B cell (primary cell): ENCODE measurements at regions not wholly inside any gene's neighbourhood (a gene's known extent, or its start where the extent isn't known, plus 50 kb on each side); places are given as distances from the start of the nearest gene placed in this dataset.

Source experiments
- ATAC-seq: fragments of 200-7000 bp; cut with Tn5 transposase; one replicate; pipeline ENCODE4 v1.10.0; 2021; ENCODE audit warnings: low read depth, mild to moderate bottlenecking, moderate number of reproducible peaks, moderate library complexity
- CTCF ChIA-PET: fragments of 350-600 bp; sonication (Branson Sonifier 250); formaldehyde crosslinking; loops from one replicate; lab custom pipeline; 2021; ENCODE audit warnings: antibody characterized with exemption, inconsistent platforms; lab: Charles Lee
- POLR2A ChIA-PET: fragments of 350-600 bp; sonication (Branson Sonifier 250); formaldehyde crosslinking; loops from one replicate; lab custom pipeline; 2021; ENCODE audit warnings: antibody characterized with exemption; lab: Charles Lee
- DNase-seq: peaks from one replicate; pipeline ENCODE4 v3.0.0; 2013
- H2AFZ ChIP-seq: 2 replicates; pipeline ENCODE4 v1.6.1; 2012; ENCODE audit warnings: mild to moderate bottlenecking, low read depth, low read length; ENCODE audit not compliant: insufficient read depth, poor library complexity, severe bottlenecking
- H3K27ac ChIP-seq, 2 donors: 1 replicate in 1 of 2; 2 replicates in 1 of 2; pipeline ENCODE4 v1.5.1; 2012 to 2013; ENCODE audit warnings: low read length in 2 of 2, mild to moderate bottlenecking in 2 of 2, moderate library complexity in 1 of 2
- H3K27me3 ChIP-seq, 4 experiments: fragments of 200-600 bp in 1 of 4; sonication (generic) in 1 of 4; replicated peaks in 1 of 4; 1 replicate in 2 of 4; 2 replicates in 2 of 4; pipeline versions ENCODE4 v1.6.1 to v1.7.0; 2013 to 2016; ENCODE audit warnings: low read length in 3 of 4, mild to moderate bottlenecking in 2 of 4, mixed read lengths in 1 of 4, moderate library complexity in 1 of 4; ENCODE audit not compliant: insufficient read depth in 4 of 4, control insufficient read depth in 3 of 4; ENCODE audit errors: control extremely low read depth in 1 of 4
- H3K36me3 ChIP-seq, 2 experiments: replicated peaks in 1 of 2; 1 replicate in 1 of 2; 2 replicates in 1 of 2; pipeline versions ENCODE4 v1.6.1 to v1.7.1; 2013; ENCODE audit warnings: low read length in 1 of 2; ENCODE audit not compliant: insufficient read depth in 2 of 2, control insufficient read depth in 1 of 2; ENCODE audit errors: control extremely low read depth in 1 of 2, extremely low read depth in 1 of 2
- H3K4me1 ChIP-seq, 2 donors: fragments of 200-600 bp in 1 of 2; sonication (generic) in 1 of 2; 1 replicate in 1 of 2; 2 replicates in 1 of 2; pipeline versions ENCODE4 v1.5.1 to v1.6.1; 2013 to 2017; ENCODE audit warnings: low read length in 2 of 2; ENCODE audit not compliant: control insufficient read depth in 2 of 2, insufficient read depth in 2 of 2
- H3K4me2 ChIP-seq: replicated peaks from 2 replicates; pipeline ENCODE3; 2012; ENCODE audit warnings: mild to moderate bottlenecking, low read depth, low read length; ENCODE audit not compliant: poor library complexity, severe bottlenecking
- H3K4me3 ChIP-seq, 5 experiments: fragments of 200-600 bp in 1 of 5; sonication (generic) in 1 of 5; 1 replicate in 3 of 5; 2 replicates in 2 of 5; pipeline versions ENCODE4 v1.5.1 to v1.7.0; 2011 to 2016; ENCODE audit warnings: low read length in 4 of 5, mild to moderate bottlenecking in 4 of 5, low read depth in 2 of 5, control low read depth in 1 of 5, moderate library complexity in 1 of 5; ENCODE audit not compliant: insufficient read depth in 1 of 5; ENCODE audit errors: control extremely low read depth in 1 of 5, extremely low read depth in 1 of 5
- H3K79me2 ChIP-seq: fragments of 200-600 bp; sonication (generic); one replicate; pipeline ENCODE4 v1.6.0; 2016; ENCODE audit warnings: low read length; ENCODE audit not compliant: control insufficient read depth, insufficient read depth
- H3K9ac ChIP-seq: fragments of 200-600 bp; sonication (generic); 2 replicates; pipeline ENCODE4 v1.6.1; 2017; ENCODE audit warnings: mild to moderate bottlenecking, low read length, moderate library complexity
- H3K9me3 ChIP-seq, 3 donors: one replicate each; pipeline versions ENCODE4 v1.6.1 to v1.7.1; 2013; ENCODE audit warnings: low read length in 2 of 3; ENCODE audit not compliant: control insufficient read depth in 2 of 3, insufficient read depth in 1 of 3; ENCODE audit errors: control extremely low read depth in 1 of 3
- H4K20me1 ChIP-seq: 2 replicates; pipeline ENCODE4 v1.6.0; 2012; ENCODE audit warnings: mild to moderate bottlenecking, low read length; ENCODE audit not compliant: insufficient read depth, control insufficient read depth, poor library complexity, severe bottlenecking
- H3K27ac Mint-ChIP-seq: one replicate; pipeline ENCODE4 v1.8.0; 2021; ENCODE audit warnings: mixed read lengths
- H3K27me3 Mint-ChIP-seq: one replicate; pipeline ENCODE4 v1.8.0; 2021; ENCODE audit warnings: mixed read lengths
- H3K4me1 Mint-ChIP-seq: one replicate; pipeline ENCODE4 v1.8.0; 2021; ENCODE audit warnings: mixed read lengths
- H3K4me3 Mint-ChIP-seq: one replicate; pipeline ENCODE4 v1.8.0; 2021; ENCODE audit warnings: mixed read lengths
- H3K9me3 Mint-ChIP-seq: one replicate; pipeline ENCODE4 v1.8.0; 2022; ENCODE audit warnings: mixed read lengths; ENCODE audit not compliant: insufficient read depth
- EZH2 ChIP-seq: IDR thresholded peaks from 2 replicates; pipeline ENCODE4 v1.6.1; 2012; ENCODE audit warnings: borderline replicate concordance, low read depth, mild to moderate bottlenecking, moderate library complexity, low read length; ENCODE audit not compliant: insufficient read depth, poor library complexity, severe bottlenecking
- WGBS: methylation state at CpG from one replicate; pipeline ENCODE4 v1.1.5; 2013; ENCODE audit warnings: missing lambda C conversion rate; ENCODE audit not compliant: insufficient coverage; 5-methylcytosine and 5-hydroxymethylcytosine counted together
- intact Hi-C: fragments of 100-400 bp; cut with micrococcal nuclease; formaldehyde crosslinking; loops from one replicate; pipeline ENCODE4 v1.10.0; 2022
- TF ChIP-seq, protein P1 (sequence below): fragments of 200-600 bp; IDR thresholded peaks from one replicate; pipeline ENCODE4 v1.8.0; 2022; ENCODE audit warnings: antibody characterized with exemption, mild to moderate bottlenecking

DNA sequence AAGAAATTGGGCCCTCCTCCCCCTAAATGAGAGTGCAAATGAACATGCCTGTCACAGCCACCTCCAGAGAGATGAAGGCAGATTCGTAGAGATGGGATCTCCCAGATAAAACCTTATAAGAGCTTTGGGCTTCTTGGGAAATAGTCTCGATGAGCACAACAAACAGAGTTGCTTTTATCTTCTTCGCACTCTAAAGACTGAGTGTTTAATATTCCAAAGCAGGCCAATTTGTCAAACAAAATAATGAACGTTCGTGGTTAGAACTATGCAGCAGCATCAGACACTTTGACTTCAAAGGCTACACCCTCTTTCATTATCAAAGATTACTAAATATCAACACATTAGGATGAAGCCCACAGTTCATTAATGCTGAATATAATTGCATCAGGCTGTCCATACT lies 256.2 kb downstream of the SKIDA1 start:
- POLR2A ChIA-PET = no interaction called here
- intact Hi-C loops = no loop called here

DNA sequence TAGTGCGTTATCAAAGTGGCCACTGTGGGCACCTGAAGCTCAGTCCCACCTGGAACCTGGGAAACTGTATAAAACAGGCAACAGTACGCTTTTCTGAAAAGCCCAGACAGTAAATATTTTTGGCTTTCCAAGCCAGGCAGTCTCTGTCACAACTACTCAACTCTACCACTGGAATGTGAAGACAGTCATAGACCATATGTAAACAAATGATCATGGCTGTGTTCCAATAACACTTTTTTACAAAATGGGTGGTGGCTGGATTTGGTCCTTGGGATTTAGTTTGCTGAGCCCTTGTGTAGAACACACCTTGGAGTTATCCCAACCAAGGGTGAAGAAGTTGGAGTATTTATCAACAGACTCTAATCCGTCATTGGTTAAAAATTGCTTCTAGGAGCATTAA lies 259.9 kb downstream of the SKIDA1 start:
- Histone ChIP-seq H3K9ac (no peak overlapping the region), H3K27ac (no peak overlapping the region), H3K9me3 (no peaks in the 10 kb centered on the region), H3K4me3 (no peak overlapping the region), H3K27me3 (no peaks in the 10 kb centered on the region), H3K36me3 (no peaks in the 10 kb centered on the region), H3K79me2 (no peaks in the 10 kb centered on the region), H4K20me1 (no peaks in the 10 kb centered on the region), H2AFZ (no peak overlapping the region), H3K4me2 (no peak overlapping the region), H3K4me1 (no peaks in the 10 kb centered on the region)
- no peak for DNase-seq
- no peak overlapping the region for H3K4me3 Mint-ChIP-seq
- WGBS = 61% methylated on average over 3 of the region's 3 CpGs
- CTCF ChIA-PET = no interaction called here
- H3K4me1 Mint-ChIP-seq = no peaks in the 10 kb centered on the region
- intact Hi-C loops = no loop called here
- no peak for ATAC-seq
- H3K9me3 Mint-ChIP-seq = peaks cover 1% of the 10 kb centered on the region
- H3K27ac Mint-ChIP-seq = no peak overlapping the region
- TF ChIP-seq, protein P1, sequence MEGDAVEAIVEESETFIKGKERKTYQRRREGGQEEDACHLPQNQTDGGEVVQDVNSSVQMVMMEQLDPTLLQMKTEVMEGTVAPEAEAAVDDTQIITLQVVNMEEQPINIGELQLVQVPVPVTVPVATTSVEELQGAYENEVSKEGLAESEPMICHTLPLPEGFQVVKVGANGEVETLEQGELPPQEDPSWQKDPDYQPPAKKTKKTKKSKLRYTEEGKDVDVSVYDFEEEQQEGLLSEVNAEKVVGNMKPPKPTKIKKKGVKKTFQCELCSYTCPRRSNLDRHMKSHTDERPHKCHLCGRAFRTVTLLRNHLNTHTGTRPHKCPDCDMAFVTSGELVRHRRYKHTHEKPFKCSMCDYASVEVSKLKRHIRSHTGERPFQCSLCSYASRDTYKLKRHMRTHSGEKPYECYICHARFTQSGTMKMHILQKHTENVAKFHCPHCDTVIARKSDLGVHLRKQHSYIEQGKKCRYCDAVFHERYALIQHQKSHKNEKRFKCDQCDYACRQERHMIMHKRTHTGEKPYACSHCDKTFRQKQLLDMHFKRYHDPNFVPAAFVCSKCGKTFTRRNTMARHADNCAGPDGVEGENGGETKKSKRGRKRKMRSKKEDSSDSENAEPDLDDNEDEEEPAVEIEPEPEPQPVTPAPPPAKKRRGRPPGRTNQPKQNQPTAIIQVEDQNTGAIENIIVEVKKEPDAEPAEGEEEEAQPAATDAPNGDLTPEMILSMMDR = no peak
- no peak for TF ChIP-seq EZH2
- H3K27me3 Mint-ChIP-seq = no peaks in the 10 kb centered on the region
- POLR2A ChIA-PET = no interaction called here

More for the DNA sequence above, 256.2 kb downstream of the SKIDA1 start:
- DNase-seq = no peak
- CTCF ChIA-PET = no interaction called here
- H3K4me1 ChIP-seq = no peaks in the 10 kb centered on the region
- H2AFZ ChIP-seq = no peak overlapping the region
- H3K27me3 ChIP-seq = no peaks in the 10 kb centered on the region
- no peaks in the 10 kb centered on the region for H3K4me1 Mint-ChIP-seq
- ATAC-seq = no peak
- H3K36me3 ChIP-seq = no peaks in the 10 kb centered on the region
- H3K27ac Mint-ChIP-seq = no peak overlapping the region
- no peak overlapping the region for H3K4me3 Mint-ChIP-seq
- 72% methylated on average over 3 of the region's 5 CpGs for WGBS
- no peak for TF ChIP-seq EZH2
- TF ChIP-seq, protein P1 = no peak
- H3K4me3 ChIP-seq = no peak overlapping the region
- no peak overlapping the region for H3K27ac ChIP-seq
- H3K9me3 Mint-ChIP-seq = peaks cover 8% of the 10 kb centered on the region
- no peaks in the 10 kb centered on the region for H4K20me1 ChIP-seq
- H3K79me2 ChIP-seq = no peaks in the 10 kb centered on the region
- H3K4me2 ChIP-seq = no peak overlapping the region
- no peaks in the 10 kb centered on the region for H3K27me3 Mint-ChIP-seq
- peaks cover 0 to 4% (median 0%) of the 10 kb centered on the region in 3 donors for H3K9me3 ChIP-seq
- H3K9ac ChIP-seq = no peak overlapping the region
